Astrocyte (in vitro differentiated cells and primary cell): ENCODE measurements at regions not wholly inside any gene's neighbourhood (a gene's known extent, or its start where the extent isn't known, plus 50 kb on each side); places are given as distances from the start of the nearest gene placed in this dataset.

ENCODE experiments used
- DNase-seq: peaks from one replicate; pipeline ENCODE4 v3.0.0-alpha.2; 2010; ENCODE audit warnings: low read depth
- FAIRE-seq: peaks from 2 replicates; lab custom pipeline; 2011; peaks lifted over from hg19 to GRCh38; lab: Jason Lieb, UNC
- H2AFZ ChIP-seq: 2 replicates; pipeline ENCODE4 v1.6.0; 2012; ENCODE audit warnings: low read depth, low read length, inconsistent platforms
- H3K27ac ChIP-seq: 2 replicates; pipeline ENCODE4 v1.5.1; 2011; ENCODE audit warnings: low read depth, low read length, inconsistent platforms
- H3K27me3 ChIP-seq: 2 replicates; pipeline ENCODE4 v1.6.0; 2011; ENCODE audit warnings: low read length, inconsistent platforms; ENCODE audit not compliant: insufficient read depth
- H3K36me3 ChIP-seq: 2 replicates; pipeline ENCODE4 v1.5.1; 2011; ENCODE audit warnings: low read length, inconsistent platforms; ENCODE audit not compliant: insufficient read depth
- H3K4me1 ChIP-seq: 2 replicates; pipeline ENCODE4 v1.5.1; 2011; ENCODE audit warnings: low read length, inconsistent platforms; ENCODE audit not compliant: insufficient read depth
- H3K4me2 ChIP-seq: 2 replicates; pipeline ENCODE4 v1.6.0; 2012; ENCODE audit warnings: low read length, inconsistent platforms
- H3K4me3 ChIP-seq: 2 replicates; pipeline ENCODE4 v1.5.1; 2011; ENCODE audit warnings: low read depth, mild to moderate bottlenecking, low read length, inconsistent platforms; ENCODE audit not compliant: insufficient read depth
- H3K79me2 ChIP-seq: 2 replicates; pipeline ENCODE4 v1.6.0; 2012; ENCODE audit warnings: mild to moderate bottlenecking, low read length, inconsistent platforms; ENCODE audit not compliant: insufficient read depth
- H3K9ac ChIP-seq: 2 replicates; pipeline ENCODE4 v1.6.0; 2012; ENCODE audit warnings: mild to moderate bottlenecking, low read length, inconsistent platforms
- H3K9me3 ChIP-seq: 2 replicates; pipeline ENCODE4 v1.5.1; 2012; ENCODE audit warnings: low read depth, mild to moderate bottlenecking, low read length, inconsistent platforms; ENCODE audit not compliant: insufficient read depth
- H4K20me1 ChIP-seq: 2 replicates; pipeline ENCODE4 v1.6.0; 2012; ENCODE audit warnings: low read length, inconsistent platforms; ENCODE audit not compliant: insufficient read depth
- H3K27ac Mint-ChIP-seq: one replicate; pipeline ENCODE4 v1.8.0; 2021; ENCODE audit warnings: mild to moderate bottlenecking, mixed read lengths; ENCODE audit not compliant: unreplicated experiment
- H3K27me3 Mint-ChIP-seq: one replicate; pipeline ENCODE4 v1.8.0; 2021; ENCODE audit warnings: low read depth, mixed read lengths; ENCODE audit not compliant: unreplicated experiment
- H3K36me3 Mint-ChIP-seq: one replicate; pipeline ENCODE4 v1.8.0; 2021; ENCODE audit warnings: low read depth, mixed read lengths; ENCODE audit not compliant: unreplicated experiment
- H3K4me1 Mint-ChIP-seq: one replicate; pipeline ENCODE4 v1.8.0; 2021; ENCODE audit warnings: low read depth, mixed read lengths; ENCODE audit not compliant: unreplicated experiment
- H3K4me3 Mint-ChIP-seq: one replicate; pipeline ENCODE4 v1.8.0; 2021; ENCODE audit warnings: mild to moderate bottlenecking, moderate library complexity, mixed read lengths; ENCODE audit not compliant: unreplicated experiment
- H3K9me3 Mint-ChIP-seq: one replicate; pipeline ENCODE4 v1.8.0; 2021; ENCODE audit warnings: mild to moderate bottlenecking, mixed read lengths; ENCODE audit not compliant: unreplicated experiment
- EZH2 ChIP-seq: IDR thresholded peaks from 2 replicates; pipeline ENCODE4 v1.6.1; 2012; ENCODE audit warnings: mild to moderate bottlenecking, low read length, inconsistent platforms; ENCODE audit not compliant: insufficient read depth
- TF ChIP-seq, protein P1 (sequence below): IDR thresholded peaks from 2 replicates; pipeline ENCODE4 v1.5.1; 2011; ENCODE audit warnings: low read depth, mild to moderate bottlenecking, inconsistent platforms, low read length, moderate library complexity; ENCODE audit not compliant: insufficient read depth

- no peak overlapping the region for H2AFZ ChIP-seq
- FAIRE-seq: no peak
- H3K4me3 Mint-ChIP-seq: no peak overlapping the region
These were observed 50.0 kb upstream of the TRPM1 start for GRCh38 chr15:31151301-31152233.

GRCh38 chr15:31153531-31153930 lies 52.0 kb upstream of the TRPM1 start:
- Mint-ChIP-seq H3K9me3 (no peaks in the 10 kb centered on the region), H3K4me3 (no peak overlapping the region), H3K4me1 (no peaks in the 10 kb centered on the region), H3K36me3 (no peaks in the 10 kb centered on the region), H3K27me3 (peaks cover 13% of the 10 kb centered on the region), H3K27ac (no peak overlapping the region)
- no peak for DNase-seq
- Histone ChIP-seq H3K4me1 (no peaks in the 10 kb centered on the region), H2AFZ (no peak overlapping the region), H3K79me2 (no peaks in the 10 kb centered on the region), H3K9ac (no peak overlapping the region), H3K27ac (no peak overlapping the region), H3K36me3 (no peaks in the 10 kb centered on the region), H4K20me1 (no peaks in the 10 kb centered on the region), H3K27me3 (peaks cover 14% of the 10 kb centered on the region), H3K4me3 (no peak overlapping the region), H3K9me3 (no peaks in the 10 kb centered on the region), H3K4me2 (no peak overlapping the region)
- no peak for FAIRE-seq
- no peak for TF ChIP-seq EZH2
- TF ChIP-seq, protein P1, sequence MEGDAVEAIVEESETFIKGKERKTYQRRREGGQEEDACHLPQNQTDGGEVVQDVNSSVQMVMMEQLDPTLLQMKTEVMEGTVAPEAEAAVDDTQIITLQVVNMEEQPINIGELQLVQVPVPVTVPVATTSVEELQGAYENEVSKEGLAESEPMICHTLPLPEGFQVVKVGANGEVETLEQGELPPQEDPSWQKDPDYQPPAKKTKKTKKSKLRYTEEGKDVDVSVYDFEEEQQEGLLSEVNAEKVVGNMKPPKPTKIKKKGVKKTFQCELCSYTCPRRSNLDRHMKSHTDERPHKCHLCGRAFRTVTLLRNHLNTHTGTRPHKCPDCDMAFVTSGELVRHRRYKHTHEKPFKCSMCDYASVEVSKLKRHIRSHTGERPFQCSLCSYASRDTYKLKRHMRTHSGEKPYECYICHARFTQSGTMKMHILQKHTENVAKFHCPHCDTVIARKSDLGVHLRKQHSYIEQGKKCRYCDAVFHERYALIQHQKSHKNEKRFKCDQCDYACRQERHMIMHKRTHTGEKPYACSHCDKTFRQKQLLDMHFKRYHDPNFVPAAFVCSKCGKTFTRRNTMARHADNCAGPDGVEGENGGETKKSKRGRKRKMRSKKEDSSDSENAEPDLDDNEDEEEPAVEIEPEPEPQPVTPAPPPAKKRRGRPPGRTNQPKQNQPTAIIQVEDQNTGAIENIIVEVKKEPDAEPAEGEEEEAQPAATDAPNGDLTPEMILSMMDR: no peak

More at GRCh38 chr15:31151301-31152233, 50.0 kb upstream of the TRPM1 start:
- peaks cover 14% of the 10 kb centered on the region for H3K27me3 ChIP-seq
- no peak overlapping the region for H3K4me2 ChIP-seq
- H3K4me3 ChIP-seq: no peak overlapping the region
- no peak overlapping the region for H3K9ac ChIP-seq
- TF ChIP-seq, protein P1: no peak
- TF ChIP-seq EZH2: no peak
- no peaks in the 10 kb centered on the region for H3K36me3 ChIP-seq
- no peaks in the 10 kb centered on the region for H4K20me1 ChIP-seq
- no peak overlapping the region for H3K27ac Mint-ChIP-seq
- no peaks in the 10 kb centered on the region for H3K36me3 Mint-ChIP-seq
- H3K9me3 ChIP-seq: no peaks in the 10 kb centered on the region
- no peaks in the 10 kb centered on the region for H3K9me3 Mint-ChIP-seq
- no peak overlapping the region for H3K27ac ChIP-seq
- no peaks in the 10 kb centered on the region for H3K79me2 ChIP-seq
- H3K4me1 Mint-ChIP-seq: no peaks in the 10 kb centered on the region
- no peak for DNase-seq
- H3K4me1 ChIP-seq: no peaks in the 10 kb centered on the region
- H3K27me3 Mint-ChIP-seq: peaks cover 23% of the 10 kb centered on the region

DNA sequence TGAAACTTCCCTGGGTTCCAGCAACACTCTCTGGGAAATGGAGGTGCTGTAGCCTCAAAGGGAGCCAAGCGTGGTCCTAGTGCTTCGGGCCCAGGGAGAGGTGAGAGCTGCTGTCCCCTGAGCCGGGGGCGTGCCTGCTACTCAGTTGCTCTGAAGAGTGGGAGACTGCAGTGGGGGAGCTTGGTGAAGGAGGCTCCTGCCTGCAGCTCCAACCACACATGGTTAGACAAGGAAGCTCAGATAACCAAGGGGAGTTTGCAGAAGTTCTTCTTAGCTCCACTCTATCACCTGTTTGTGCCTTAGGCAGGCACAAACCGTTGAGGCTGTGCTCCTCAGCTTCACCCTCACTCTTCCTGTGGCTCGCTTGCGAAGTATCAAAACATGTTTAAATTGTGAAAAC lies 53.6 kb upstream of the TRPM1 start:
- H3K4me1 ChIP-seq: no peaks in the 10 kb centered on the region
- H3K27ac Mint-ChIP-seq: no peak overlapping the region
- no peak overlapping the region for H3K4me3 Mint-ChIP-seq
- no peak overlapping the region for H3K4me2 ChIP-seq
- TF ChIP-seq, protein P1: no peak
- TF ChIP-seq EZH2: no peak
- no peaks in the 10 kb centered on the region for H3K9me3 ChIP-seq
- H3K9ac ChIP-seq: no peak overlapping the region
- DNase-seq (no peak), FAIRE-seq (no peak)
- no peaks in the 10 kb centered on the region for H3K4me1 Mint-ChIP-seq
- H3K36me3 ChIP-seq: no peaks in the 10 kb centered on the region
- H3K4me3 ChIP-seq: no peak overlapping the region
- H3K79me2 ChIP-seq: no peaks in the 10 kb centered on the region
- H3K9me3 Mint-ChIP-seq: no peaks in the 10 kb centered on the region
- H2AFZ ChIP-seq: no peak overlapping the region
- H3K27ac ChIP-seq: no peak overlapping the region
- no peaks in the 10 kb centered on the region for H4K20me1 ChIP-seq
- no peaks in the 10 kb centered on the region for H3K36me3 Mint-ChIP-seq
- peaks cover 4% of the 10 kb centered on the region for H3K27me3 Mint-ChIP-seq
- H3K27me3 ChIP-seq: peaks cover 8% of the 10 kb centered on the region
